ENCODE measurements at regions not wholly inside any gene's neighbourhood (a gene's known extent, or its start where the extent isn't known, plus 50 kb on each side); places are given as distances from the start of the nearest gene placed in this dataset.

- peak; percentile 93 for DNase-seq (ENCODE audit: low read depth)
- TF ChIP-seq CTCF (IDR thresholded peaks at IDR 0.05; ENCODE audit: insufficient read depth, low read depth, low read length, missing control alignments): no peak
- peak overlapping the region; percentile 59 for H3K4me3 ChIP-seq (ENCODE audit: low read depth, low read length)
Observed at GRCh38 chr12:12010277-12011039, 60.3 kb upstream of the BCL2L14 start.

- peak overlapping the region; percentile 59 for H3K4me3 ChIP-seq (ENCODE audit: low read depth, low read length)
- DNase-seq (ENCODE audit: low read depth): peak; percentile 77
- no peak for TF ChIP-seq CTCF (IDR thresholded peaks at IDR 0.05; ENCODE audit: insufficient read depth, low read depth, low read length, missing control alignments)
Observed at GRCh38 chr12:12011880-12012260, 58.9 kb upstream of the BCL2L14 start.

GRCh38 chr12:12015073-12015685, 55.6 kb upstream of the BCL2L14 start:
- TF ChIP-seq CTCF (IDR thresholded peaks at IDR 0.05; ENCODE audit: insufficient read depth, low read depth, low read length, missing control alignments): no peak
- no peak for DNase-seq (ENCODE audit: low read depth)
- no peak overlapping the region for H3K4me3 ChIP-seq (ENCODE audit: low read depth, low read length)

- TF ChIP-seq CTCF (IDR thresholded peaks at IDR 0.05; ENCODE audit: insufficient read depth, low read depth, low read length, missing control alignments): no peak
- peak; percentile 63 for DNase-seq (ENCODE audit: low read depth)
- H3K4me3 ChIP-seq (ENCODE audit: low read depth, low read length): no peak overlapping the region
Observed at GRCh38 chr12:12016284-12017100, 54.2 kb upstream of the BCL2L14 start.

GRCh38 chr12:12017135-12017581, 53.6 kb upstream of the BCL2L14 start:
- no peak overlapping the region for H3K4me3 ChIP-seq (ENCODE audit: low read depth, low read length)
- no peak for DNase-seq (ENCODE audit: low read depth)

GRCh38 chr12:12017798-12018197, 52.9 kb upstream of the BCL2L14 start:
- DNase-seq (ENCODE audit: low read depth): no peak
- H3K4me3 ChIP-seq (ENCODE audit: low read depth, low read length): no peak overlapping the region
- TF ChIP-seq CTCF (IDR thresholded peaks at IDR 0.05; ENCODE audit: insufficient read depth, low read depth, low read length, missing control alignments): peak; percentile 13

More at GRCh38 chr12:12017135-12017581, 53.6 kb upstream of the BCL2L14 start:
- TF ChIP-seq CTCF (IDR thresholded peaks at IDR 0.05; ENCODE audit: insufficient read depth, low read depth, low read length, missing control alignments): no peak

All from GM12865 (cell line).